ENCODE measurements at regions not wholly inside any gene's neighbourhood (a gene's known extent, or its start where the extent isn't known, plus 50 kb on each side); places are given as distances from the start of the nearest gene placed in this dataset.
A peak's percentile ranks its signal among the peaks of the same experiment; 100 is the strongest.

DNA sequence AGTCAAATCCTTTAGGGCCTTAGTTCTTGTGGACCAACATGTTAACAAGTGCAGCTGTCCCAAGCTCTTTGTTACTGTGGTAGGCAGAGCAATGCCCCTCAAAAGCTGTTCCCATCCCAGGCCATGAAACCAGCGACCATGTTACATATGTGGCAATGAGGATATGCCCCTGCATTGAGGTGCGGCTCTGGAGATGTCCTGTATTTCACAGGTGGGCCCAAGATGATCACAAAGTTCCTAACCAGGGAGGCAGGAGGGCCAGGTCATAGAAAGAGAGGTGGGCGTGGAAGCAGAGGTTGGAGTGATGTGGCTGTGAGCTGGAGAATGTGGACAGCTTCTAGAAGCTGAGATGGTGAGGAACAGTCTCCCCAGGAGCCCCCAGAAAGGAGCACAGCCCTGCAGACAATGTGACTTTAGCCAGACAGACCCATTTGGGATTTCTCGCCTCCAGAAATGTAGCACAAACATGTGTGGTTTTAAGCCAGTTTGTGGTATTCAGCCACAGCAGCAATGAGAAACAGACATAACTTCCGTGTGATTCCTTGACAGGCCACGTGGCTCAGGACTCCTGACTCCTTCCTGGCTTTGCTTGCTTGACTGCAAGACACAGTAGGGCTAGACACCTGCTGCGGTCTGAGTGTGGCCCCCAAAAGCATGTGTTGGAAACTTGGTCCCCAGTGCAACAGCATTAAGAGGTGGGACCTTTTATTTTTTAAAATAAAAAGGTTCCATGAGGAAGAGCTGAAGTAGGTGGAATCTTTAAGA lies 778.3 kb downstream of the KCNJ18 start:
- no peak overlapping the region for H3K27ac ChIP-seq
- intact Hi-C loops (cut with DNase I), result no loop called here
- H3K4me3 ChIP-seq, result no peak overlapping the region
- no peaks in the 10 kb centered on the region for H3K36me3 ChIP-seq
- no peaks in the 10 kb centered on the region for H3K4me1 ChIP-seq
- no peak for TF ChIP-seq POLR2AphosphoS5 (IDR thresholded peaks at IDR 0.05; ENCODE audit: insufficient read depth in 1 of 2, low read depth in 1 of 2)
- no peak for TF ChIP-seq CTCF (IDR thresholded peaks at IDR 0.05)
- no peak for TF ChIP-seq POLR2A (IDR thresholded peaks at IDR 0.05)
- DNase-seq (ENCODE audit: extremely low spot score in 2 of 2), result peak in 1 of 2 donors; percentile 67
- H3K9me3 ChIP-seq, result no peaks in the 10 kb centered on the region
- no peaks in the 10 kb centered on the region for H3K27me3 ChIP-seq

- H3K9me3 ChIP-seq, result no peaks in the 10 kb centered on the region
- H3K4me3 ChIP-seq, result no peak overlapping the region
- intact Hi-C loops (cut with DNase I), result no loop called here
- peak; percentile 42 to 72 for DNase-seq (ENCODE audit: extremely low spot score in 2 of 2)
- no peak overlapping the region for H3K27ac ChIP-seq
- no peaks in the 10 kb centered on the region for H3K4me1 ChIP-seq
- H3K27me3 ChIP-seq, result no peaks in the 10 kb centered on the region
- TF ChIP-seq POLR2AphosphoS5 (IDR thresholded peaks at IDR 0.05; ENCODE audit: insufficient read depth in 1 of 2, low read depth in 1 of 2) (no peak), CTCF (IDR thresholded peaks at IDR 0.05) (no peak), POLR2A (IDR thresholded peaks at IDR 0.05) (no peak)
- H3K36me3 ChIP-seq, result no peaks in the 10 kb centered on the region
Observed at GRCh38 chr17:22484826-22485225, 792.5 kb downstream of the KCNJ18 start.

- no peaks in the 10 kb centered on the region for H3K4me1 ChIP-seq
- intact Hi-C loops (cut with DNase I), result no loop called here
- TF ChIP-seq POLR2AphosphoS5 (IDR thresholded peaks at IDR 0.05; ENCODE audit: insufficient read depth in 1 of 2, low read depth in 1 of 2) (no peak), CTCF (IDR thresholded peaks at IDR 0.05) (no peak), POLR2A (IDR thresholded peaks at IDR 0.05) (no peak)
- no peaks in the 10 kb centered on the region for H3K36me3 ChIP-seq
- H3K27me3 ChIP-seq, result no peaks in the 10 kb centered on the region
- H3K9me3 ChIP-seq, result no peaks in the 10 kb centered on the region
- peak; percentile 64 to 81 for DNase-seq (ENCODE audit: extremely low spot score in 2 of 2)
- H3K4me3 ChIP-seq, result no peak overlapping the region
- H3K27ac ChIP-seq, result no peak overlapping the region
Observed at GRCh38 chr17:22490399-22490798, 798.1 kb downstream of the KCNJ18 start.

- H3K9me3 ChIP-seq, result no peaks in the 10 kb centered on the region
- peak; percentile 61 to 67 for DNase-seq (ENCODE audit: extremely low spot score in 2 of 2)
- no peaks in the 10 kb centered on the region for H3K27me3 ChIP-seq
- no peaks in the 10 kb centered on the region for H3K36me3 ChIP-seq
- TF ChIP-seq CTCF (IDR thresholded peaks at IDR 0.05) (no peak), POLR2AphosphoS5 (IDR thresholded peaks at IDR 0.05; ENCODE audit: insufficient read depth in 1 of 2, low read depth in 1 of 2) (no peak), POLR2A (IDR thresholded peaks at IDR 0.05) (no peak)
- no peak overlapping the region for H3K4me3 ChIP-seq
- intact Hi-C loops (cut with DNase I), result no loop called here
- no peaks in the 10 kb centered on the region for H3K4me1 ChIP-seq
- no peak overlapping the region for H3K27ac ChIP-seq
Observed at GRCh38 chr17:22492331-22492730, 800.0 kb downstream of the KCNJ18 start.

DNA sequence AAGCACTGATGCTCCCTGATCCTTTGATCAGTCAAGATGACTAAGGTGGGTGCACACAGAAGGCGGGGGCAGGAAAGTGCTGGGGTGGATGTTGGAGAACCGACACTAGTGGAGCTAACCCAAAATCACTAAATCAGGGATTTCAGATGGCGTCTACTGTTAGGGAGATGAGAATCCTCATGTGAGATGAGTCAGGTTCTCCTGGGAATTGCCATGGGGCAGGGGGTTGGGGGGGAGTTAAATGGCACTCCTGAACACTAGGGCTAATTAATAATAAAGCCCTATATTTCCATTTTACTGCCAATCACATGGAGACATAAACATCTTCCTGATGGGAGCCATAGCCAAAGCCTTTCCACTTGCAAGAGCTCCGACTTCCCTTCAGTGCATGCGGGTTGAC lies 804.1 kb downstream of the KCNJ18 start:
- Histone ChIP-seq H3K27me3 (no peaks in the 10 kb centered on the region), H3K4me1 (no peaks in the 10 kb centered on the region), H3K36me3 (no peaks in the 10 kb centered on the region), H3K9me3 (no peaks in the 10 kb centered on the region), H3K27ac (no peak overlapping the region), H3K4me3 (no peak overlapping the region)
- DNase-seq (ENCODE audit: extremely low spot score in 2 of 2), result peak; percentile 52 to 58
- no peak for TF ChIP-seq CTCF (IDR thresholded peaks at IDR 0.05)
- TF ChIP-seq POLR2AphosphoS5 (IDR thresholded peaks at IDR 0.05; ENCODE audit: insufficient read depth in 1 of 2, low read depth in 1 of 2), result no peak
- no peak for TF ChIP-seq POLR2A (IDR thresholded peaks at IDR 0.05)
- intact Hi-C loops (cut with DNase I), result no loop called here

Measured in vagina (tissue), 2 donors.